Tibial nerve (tissue), 3 donors: ENCODE measurements at regions not wholly inside any gene's neighbourhood (a gene's known extent, or its start where the extent isn't known, plus 50 kb on each side); places are given as distances from the start of the nearest gene placed in this dataset.

Experiments used
- POLR2A ChIP-seq, 2 donors: fragments of 450-650 bp; IDR thresholded peaks; one replicate each; pipeline ENCODE4 v1.6.1; 2017; ENCODE audit warnings: antibody characterized with exemption in 2 of 2, mild to moderate bottlenecking in 2 of 2, moderate library complexity in 2 of 2
- TF ChIP-seq, protein P1 (sequence below), 5 experiments: fragments of 200-600 bp in 3 of 5; fragments of 450-650 bp in 2 of 5; sonication (generic) in 3 of 5; IDR thresholded peaks; one replicate each; pipeline ENCODE4 v1.5.1; 2016 to 2019; ENCODE audit warnings: antibody characterized with exemption in 5 of 5, mild to moderate bottlenecking in 3 of 5, moderate library complexity in 2 of 5

DNA sequence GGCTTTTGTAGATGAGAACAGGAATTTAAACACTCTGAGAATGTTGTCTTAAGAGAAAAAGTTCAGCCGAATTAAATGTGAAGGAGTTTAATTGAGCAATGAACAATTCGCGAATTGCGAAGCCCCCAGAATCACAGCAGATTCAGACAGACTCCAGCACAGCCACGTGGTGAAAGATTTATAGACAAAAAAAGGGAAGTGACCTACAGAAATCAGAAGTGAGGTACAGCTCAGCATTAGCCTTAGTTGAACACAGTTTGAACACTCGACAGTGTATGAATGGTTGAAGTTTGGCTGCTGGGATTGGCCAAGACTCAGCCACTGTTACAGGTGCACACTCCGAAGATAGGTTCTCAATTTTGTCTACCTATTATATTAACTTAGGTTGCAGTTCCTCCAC lies 264.0 kb upstream of the CHST9 start:
- TF ChIP-seq, protein P1, sequence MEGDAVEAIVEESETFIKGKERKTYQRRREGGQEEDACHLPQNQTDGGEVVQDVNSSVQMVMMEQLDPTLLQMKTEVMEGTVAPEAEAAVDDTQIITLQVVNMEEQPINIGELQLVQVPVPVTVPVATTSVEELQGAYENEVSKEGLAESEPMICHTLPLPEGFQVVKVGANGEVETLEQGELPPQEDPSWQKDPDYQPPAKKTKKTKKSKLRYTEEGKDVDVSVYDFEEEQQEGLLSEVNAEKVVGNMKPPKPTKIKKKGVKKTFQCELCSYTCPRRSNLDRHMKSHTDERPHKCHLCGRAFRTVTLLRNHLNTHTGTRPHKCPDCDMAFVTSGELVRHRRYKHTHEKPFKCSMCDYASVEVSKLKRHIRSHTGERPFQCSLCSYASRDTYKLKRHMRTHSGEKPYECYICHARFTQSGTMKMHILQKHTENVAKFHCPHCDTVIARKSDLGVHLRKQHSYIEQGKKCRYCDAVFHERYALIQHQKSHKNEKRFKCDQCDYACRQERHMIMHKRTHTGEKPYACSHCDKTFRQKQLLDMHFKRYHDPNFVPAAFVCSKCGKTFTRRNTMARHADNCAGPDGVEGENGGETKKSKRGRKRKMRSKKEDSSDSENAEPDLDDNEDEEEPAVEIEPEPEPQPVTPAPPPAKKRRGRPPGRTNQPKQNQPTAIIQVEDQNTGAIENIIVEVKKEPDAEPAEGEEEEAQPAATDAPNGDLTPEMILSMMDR (IDR thresholded peaks at IDR 0.05) = no peak
- TF ChIP-seq POLR2A (IDR thresholded peaks at IDR 0.05) = no peak
